Hematopoietic multipotent progenitor cell treated with erythropoietin and hydrocortisone succinate and interleukin-3 and kit ligand, for 15 days (in vitro differentiated cells): ENCODE measurements at regions not wholly inside any gene's neighbourhood (a gene's known extent, or its start where the extent isn't known, plus 50 kb on each side); places are given as distances from the start of the nearest gene placed in this dataset.

Experiments used
- DNase-seq: peaks from one replicate; pipeline ENCODE4 v3.0.0-alpha.2; 2015; ENCODE audit warnings: low spot score

GRCh38 chr5:66472010-66472409 lies 124.2 kb upstream of the MAST4 start:
- DNase-seq = no peak

GRCh38 chr5:66475731-66476130 lies 120.5 kb upstream of the MAST4 start:
- DNase-seq = no peak

- no peak for DNase-seq
These were observed 118.6 kb upstream of the MAST4 start for GRCh38 chr5:66477596-66477995.

- no peak for DNase-seq
These were observed 101.8 kb upstream of the MAST4 start for GRCh38 chr5:66494437-66494836.

- no peak for DNase-seq
These were observed 97.4 kb upstream of the MAST4 start for GRCh38 chr5:66498791-66499207.

- DNase-seq = no peak
These were observed 92.9 kb upstream of the MAST4 start for GRCh38 chr5:66503203-66503789.

- no peak for DNase-seq
These were observed 89.1 kb upstream of the MAST4 start for GRCh38 chr5:66507106-66507505.

GRCh38 chr5:66511491-66511890 lies 84.7 kb upstream of the MAST4 start:
- no peak for DNase-seq

- no peak for DNase-seq
These were observed 83.1 kb upstream of the MAST4 start for GRCh38 chr5:66513130-66513529.

- DNase-seq = no peak
These were observed 81.0 kb upstream of the MAST4 start for GRCh38 chr5:66515209-66515608.

- no peak for DNase-seq
These were observed 79.6 kb upstream of the MAST4 start for GRCh38 chr5:66516550-66516949.

GRCh38 chr5:66517351-66517750 lies 78.8 kb upstream of the MAST4 start:
- DNase-seq = no peak

GRCh38 chr5:66518052-66518451 lies 78.1 kb upstream of the MAST4 start:
- DNase-seq = no peak

- no peak for DNase-seq
These were observed 77.4 kb upstream of the MAST4 start for GRCh38 chr5:66518753-66519152.

- no peak for DNase-seq
These were observed 76.6 kb upstream of the MAST4 start for GRCh38 chr5:66519626-66520025.

- DNase-seq = no peak
These were observed 75.3 kb upstream of the MAST4 start for GRCh38 chr5:66520854-66521253.

- DNase-seq = no peak
These were observed 68.6 kb upstream of the MAST4 start for GRCh38 chr5:66527478-66528035.

GRCh38 chr5:66529182-66529581 lies 67.0 kb upstream of the MAST4 start:
- DNase-seq = no peak

- no peak for DNase-seq
These were observed 66.5 kb upstream of the MAST4 start for GRCh38 chr5:66529704-66530103.

GRCh38 chr5:66538126-66538525 lies 58.1 kb upstream of the MAST4 start:
- DNase-seq = no peak

GRCh38 chr5:66538531-66538930 lies 57.7 kb upstream of the MAST4 start:
- DNase-seq = no peak

- no peak for DNase-seq
These were observed 56.1 kb upstream of the MAST4 start for GRCh38 chr5:66540078-66540477.

- DNase-seq = no peak
These were observed 53.5 kb upstream of the MAST4 start for GRCh38 chr5:66542711-66543110.
